HG02981 (cell line): ENCODE measurements at regions not wholly inside any gene's neighbourhood (a gene's known extent, or its start where the extent isn't known, plus 50 kb on each side); places are given as distances from the start of the nearest gene placed in this dataset.

ENCODE experiments used
- ATAC-seq: cut with Tn5 transposase; IDR thresholded peaks from one replicate; pipeline ENCODE4 v1.9.1; 2021; ENCODE audit warnings: mild to moderate bottlenecking, moderate library complexity; ENCODE audit not compliant: unreplicated experiment

- ATAC-seq: peak; percentile 70
Measured at GRCh38 chr12:66066137-66066928, 64.2 kb downstream of the LLPH start.

DNA sequence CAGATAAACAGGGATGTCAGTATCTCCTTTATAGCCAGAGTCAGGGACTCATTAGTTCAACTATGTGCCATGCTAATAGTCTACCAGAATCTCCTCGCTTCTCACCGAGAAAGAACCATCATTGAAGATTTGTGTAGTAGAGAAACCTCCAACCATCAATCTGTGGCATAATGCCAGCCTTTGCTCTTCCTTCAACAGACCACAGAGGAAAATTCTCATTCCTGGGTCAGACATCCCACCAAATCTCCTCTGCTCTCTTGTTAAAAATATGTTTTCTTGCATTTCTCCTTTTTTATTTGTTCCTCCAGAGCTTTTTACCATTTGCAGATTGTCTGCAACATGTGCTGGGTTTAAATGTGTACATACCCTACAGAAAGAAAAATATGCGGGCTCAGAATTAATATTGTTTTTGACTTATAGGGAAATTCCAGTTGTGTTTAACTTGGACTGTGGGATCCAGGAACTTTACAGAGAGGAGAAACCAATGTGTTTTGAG, 64.9 kb downstream of the LLPH start:
- no peak for ATAC-seq

DNA sequence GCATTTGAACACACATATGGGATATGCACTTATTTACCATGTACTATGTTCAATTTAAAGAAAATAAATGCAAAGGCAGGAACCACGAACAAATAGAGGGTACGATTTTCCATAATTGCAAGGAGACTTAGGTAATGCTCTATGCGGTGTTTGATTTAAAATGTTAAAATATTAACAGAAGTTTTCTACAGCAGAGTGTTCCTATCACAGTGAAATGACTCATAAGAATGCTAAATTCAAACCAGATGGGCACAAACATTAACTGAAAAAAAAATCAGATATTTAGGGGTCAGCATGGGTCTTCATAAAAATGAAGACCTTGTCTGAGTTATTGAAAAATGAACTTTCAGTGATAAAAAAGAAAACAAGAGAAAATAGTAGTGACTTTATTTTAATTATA, 65.4 kb downstream of the LLPH start:
- ATAC-seq: no peak

DNA sequence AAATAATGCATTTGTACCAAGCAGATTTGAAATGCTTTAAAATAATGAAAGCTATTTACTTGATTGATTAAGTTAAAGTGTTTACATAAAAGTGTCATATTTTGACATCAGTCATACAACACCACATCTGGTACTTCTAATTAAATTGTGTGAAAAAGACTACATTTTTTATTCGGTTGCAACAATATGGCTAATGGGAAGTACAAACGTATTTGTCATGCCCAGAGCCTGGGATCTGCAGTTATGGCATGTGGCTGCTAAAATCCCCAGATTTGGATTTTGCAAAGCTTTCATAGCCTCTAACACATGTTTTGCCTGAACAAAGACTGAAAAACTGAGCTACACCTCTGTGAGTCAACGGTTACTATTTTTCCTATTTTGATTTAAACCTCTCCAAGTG, 66.6 kb downstream of the LLPH start:
- ATAC-seq: no peak

DNA sequence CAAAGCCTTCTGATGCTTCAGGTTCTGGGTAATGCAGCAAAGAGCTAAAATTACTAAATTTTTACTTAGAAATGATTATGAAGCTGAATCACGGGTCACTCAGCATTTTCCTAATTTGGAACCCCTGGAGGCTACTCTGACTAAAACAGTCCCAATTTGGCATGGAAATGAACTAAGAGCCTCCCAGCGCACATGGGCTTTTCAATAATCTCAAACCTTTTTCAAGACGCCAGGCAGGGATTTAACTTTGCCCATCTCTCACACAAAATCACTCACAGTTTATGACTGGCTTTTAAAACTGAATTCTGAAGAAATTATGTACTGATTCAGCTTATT, 68.3 kb downstream of the LLPH start:
- no peak for ATAC-seq

DNA sequence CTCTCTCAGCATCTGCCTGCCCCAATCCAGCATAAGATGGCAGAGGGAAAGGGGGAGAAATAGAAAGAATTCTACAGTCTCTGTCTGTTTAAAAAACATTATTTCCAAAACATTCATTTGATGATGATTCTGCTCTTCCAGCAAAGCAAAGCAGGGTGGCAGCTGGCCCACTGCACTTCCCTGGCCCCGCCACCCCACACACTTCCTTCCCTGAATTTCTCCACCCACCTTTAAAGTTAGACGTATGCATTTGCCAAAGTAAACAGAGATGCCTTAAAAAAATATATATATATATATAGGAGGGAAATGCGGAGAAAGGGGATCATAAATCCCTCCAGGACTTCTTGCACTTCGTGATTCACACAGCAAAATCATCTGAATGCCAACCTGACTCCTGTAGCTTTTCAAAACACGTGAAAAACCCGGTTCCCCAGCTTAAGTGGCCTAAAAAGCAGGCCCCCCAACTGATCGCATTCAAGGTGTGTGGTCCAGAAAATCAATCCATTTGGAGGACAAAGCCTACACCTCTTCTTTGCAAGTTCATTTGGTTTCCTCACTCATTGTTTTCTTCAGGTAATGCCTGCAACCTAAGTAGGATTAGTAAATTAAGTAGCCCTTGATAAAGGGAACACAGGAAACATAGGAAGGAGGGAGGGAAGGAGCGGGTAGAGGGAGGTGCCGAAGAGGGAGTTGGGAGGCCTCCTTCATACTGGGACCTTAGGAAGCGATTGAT, 68.8 kb downstream of the LLPH start:
- ATAC-seq: no peak

- no peak for ATAC-seq
Measured at GRCh38 chr12:66061076-66061475, 69.5 kb downstream of the LLPH start.

DNA sequence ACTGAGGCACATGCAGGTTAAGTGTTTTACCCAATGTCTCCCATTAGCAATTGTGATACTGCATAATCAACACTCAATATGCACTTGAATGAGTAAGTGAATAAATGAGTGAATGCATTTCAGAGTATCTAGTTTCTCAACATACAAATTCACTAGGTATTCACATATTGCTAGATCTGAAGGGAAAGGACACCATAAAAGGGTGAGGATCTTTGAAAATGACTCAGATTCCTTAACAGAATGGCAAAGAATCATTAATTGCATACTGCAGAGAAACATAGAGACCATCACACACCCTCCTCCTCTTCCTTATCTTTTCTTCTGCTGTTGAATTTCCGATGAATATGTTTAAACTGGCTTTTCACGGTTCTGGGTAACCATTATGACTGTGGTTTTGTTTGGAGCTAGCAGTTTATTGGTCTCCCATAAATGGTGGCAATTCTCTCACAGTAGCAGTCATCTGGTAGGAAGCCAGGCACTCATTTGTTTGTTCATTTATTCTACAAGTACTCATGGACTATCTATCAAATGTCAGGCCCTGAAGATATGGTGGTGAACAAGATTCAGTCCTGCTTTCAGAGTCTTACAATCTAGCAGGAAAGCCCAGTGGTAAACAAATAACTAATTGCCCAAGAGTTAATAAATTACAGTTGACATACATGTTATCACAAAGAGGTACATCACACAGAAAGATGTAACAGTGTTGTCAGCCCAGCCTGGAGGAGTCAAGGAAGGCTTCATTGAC, 70.2 kb downstream of the LLPH start:
- peak; percentile 43 for ATAC-seq

DNA sequence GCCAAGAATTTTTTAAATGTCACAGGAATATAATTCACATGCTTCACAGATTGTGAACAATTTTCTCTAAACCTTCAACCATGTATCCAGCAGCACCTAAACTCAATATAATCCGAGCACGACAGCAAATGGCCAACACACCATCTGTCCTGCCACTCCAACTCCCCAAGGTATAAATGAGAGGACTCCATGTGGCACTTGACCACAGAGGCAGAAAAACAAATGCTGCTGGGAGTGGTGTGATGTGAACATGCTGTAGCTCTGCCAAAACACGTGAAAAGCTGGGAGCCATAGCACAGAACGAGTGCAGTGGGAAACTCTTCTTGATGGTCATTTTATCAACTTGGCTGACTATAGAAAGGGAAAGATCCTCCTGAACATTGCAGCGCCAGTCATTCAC, 70.9 kb downstream of the LLPH start:
- ATAC-seq: no peak

GRCh38 chr12:66058554-66058953, 72.0 kb downstream of the LLPH start:
- no peak for ATAC-seq

- peak; percentile 73 for ATAC-seq
Measured at GRCh38 chr12:66055837-66056319, 74.7 kb downstream of the LLPH start.

- no peak for ATAC-seq
Measured at GRCh38 chr12:66052988-66053615, 77.4 kb downstream of the LLPH start.

- no peak for ATAC-seq
Measured at GRCh38 chr12:66051361-66051760, 79.2 kb downstream of the LLPH start.

DNA sequence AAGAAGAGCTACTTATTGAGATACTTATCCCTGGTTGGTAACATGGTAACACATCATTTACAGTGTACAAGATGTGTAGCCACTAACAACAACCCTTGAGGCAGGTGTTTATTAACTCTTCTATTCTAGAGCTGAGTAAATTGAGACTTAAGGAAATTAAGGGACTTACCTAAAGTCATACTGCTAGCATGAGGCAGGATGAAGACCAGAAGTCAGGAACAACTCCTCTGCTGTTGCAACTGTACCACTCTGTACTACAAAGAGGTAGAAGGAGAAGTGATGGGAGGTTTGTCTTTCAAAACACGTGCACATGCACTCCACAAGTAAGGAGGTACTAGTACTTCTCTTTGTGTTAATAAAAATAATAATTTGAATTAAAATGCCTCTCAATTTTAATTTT, 79.9 kb downstream of the LLPH start:
- ATAC-seq: peak; percentile 49

GRCh38 chr12:66050283-66050576, 80.3 kb downstream of the LLPH start:
- no peak for ATAC-seq

- no peak for ATAC-seq
Measured at GRCh38 chr12:66049538-66050282, 80.8 kb downstream of the LLPH start.

DNA sequence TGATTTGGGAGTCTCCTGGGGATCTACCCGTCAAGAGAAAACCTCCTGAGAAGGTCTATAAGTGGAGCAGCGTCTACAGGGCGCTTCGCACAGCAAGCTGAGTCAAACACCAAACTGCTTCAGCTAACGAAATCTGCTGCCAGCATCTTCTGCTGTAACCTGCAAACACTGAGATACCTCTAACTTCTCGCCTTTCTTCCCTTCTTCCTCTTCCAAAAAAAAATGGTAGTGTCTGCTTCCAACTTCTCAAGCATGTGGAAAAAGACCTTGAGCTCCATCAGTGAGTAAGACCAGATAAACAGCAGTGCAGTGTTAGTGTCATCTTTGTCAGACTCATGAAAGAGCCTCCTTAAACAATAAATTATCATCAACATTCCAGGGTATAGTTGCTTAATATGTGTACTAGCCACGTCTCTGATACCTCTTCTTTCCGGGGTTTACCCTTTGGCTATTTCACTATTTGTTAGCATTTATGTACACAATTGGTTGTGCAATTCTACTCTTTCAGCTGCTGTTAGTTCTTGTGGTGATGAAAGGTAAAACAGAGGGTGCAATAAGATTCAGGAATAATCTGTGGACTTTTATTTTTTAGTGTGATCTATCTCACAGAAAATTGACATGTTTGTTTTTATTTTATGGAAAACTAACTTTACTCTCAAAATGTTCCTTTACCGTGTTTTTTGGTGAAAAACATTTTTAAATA, 81.6 kb downstream of the LLPH start:
- no peak for ATAC-seq

DNA sequence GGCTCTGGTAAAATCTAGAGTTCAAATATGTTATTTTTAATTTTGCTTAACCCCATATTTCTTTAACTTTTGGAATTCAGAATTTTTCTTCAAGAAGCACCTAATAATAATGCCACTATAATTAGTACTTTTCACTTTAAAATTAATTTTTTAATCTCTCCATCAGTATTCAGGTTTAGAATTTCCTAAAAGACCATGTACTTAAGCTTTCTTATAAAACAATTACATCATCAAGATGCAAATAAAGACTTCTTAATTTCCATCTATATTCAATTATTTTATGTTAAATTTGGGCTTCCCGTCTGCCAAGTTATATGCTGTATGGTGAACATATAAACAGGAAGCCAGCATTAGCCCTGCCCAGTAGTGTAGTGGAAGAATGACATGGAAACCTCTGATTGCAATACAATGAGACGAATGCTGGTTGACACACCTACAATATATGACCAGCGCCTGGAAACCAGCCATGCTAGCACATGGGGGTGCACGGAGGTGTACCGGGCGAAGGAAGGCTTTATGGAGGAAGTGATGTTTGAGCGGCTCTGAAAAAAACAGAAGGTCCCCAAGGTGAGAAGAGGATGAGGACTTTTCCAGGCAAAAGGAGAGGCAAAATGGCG, 82.2 kb downstream of the LLPH start:
- ATAC-seq: no peak

- peak; percentile 84 for ATAC-seq
Measured at GRCh38 chr12:66047411-66048021, 83.0 kb downstream of the LLPH start.
